Astrocyte (in vitro differentiated cells and primary cell): ENCODE measurements at regions not wholly inside any gene's neighbourhood (a gene's known extent, or its start where the extent isn't known, plus 50 kb on each side); places are given as distances from the start of the nearest gene placed in this dataset.

Experiments used
- CTCF ChIP-seq: IDR thresholded peaks from 2 replicates; pipeline ENCODE4 v1.5.1; 2011; ENCODE audit warnings: low read depth, mild to moderate bottlenecking, inconsistent platforms, low read length, moderate library complexity; ENCODE audit not compliant: insufficient read depth
- EZH2 ChIP-seq: IDR thresholded peaks from 2 replicates; pipeline ENCODE4 v1.6.1; 2012; ENCODE audit warnings: mild to moderate bottlenecking, low read length, inconsistent platforms; ENCODE audit not compliant: insufficient read depth

DNA sequence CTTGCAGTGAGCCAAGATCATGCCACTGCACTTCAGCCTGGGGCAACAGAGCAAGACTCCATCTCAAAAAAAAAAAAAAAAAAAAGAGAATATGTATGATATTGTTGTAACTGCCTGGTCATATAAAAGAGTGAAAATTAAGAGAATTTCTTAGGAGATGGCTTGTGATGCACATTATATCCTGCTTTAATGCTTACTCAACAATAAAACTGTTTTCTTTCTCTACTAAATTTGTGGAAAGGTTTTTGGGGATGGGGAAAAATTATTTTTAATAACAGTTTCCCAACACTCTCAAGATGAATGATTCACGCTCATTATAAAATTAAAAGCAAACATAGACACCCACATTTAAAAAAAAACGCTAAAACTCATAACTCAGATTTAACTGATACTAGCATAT, 1163.0 kb downstream of the SI start:
- TF ChIP-seq CTCF, result no peak
- TF ChIP-seq EZH2, result no peak
